ENCODE measurements at regions not wholly inside any gene's neighbourhood (a gene's known extent, or its start where the extent isn't known, plus 50 kb on each side); places are given as distances from the start of the nearest gene placed in this dataset.
A peak's percentile ranks its signal among the peaks of the same experiment; 100 is the strongest.

GRCh38 chr7:108627476-108628051 lies 57.9 kb downstream of the DNAJB9 start:
- 95% methylated on average over 5 of the region's 5 CpGs for WGBS

GRCh38 chr7:108628678-108629077 lies 59.0 kb downstream of the DNAJB9 start:
- no peaks in the 10 kb centered on the region for H3K27me3 ChIP-seq (ENCODE audit: control insufficient read depth in 2 of 2, insufficient read depth in 1 of 2, low read length in 1 of 2)
- no peak overlapping the region for H3K27ac ChIP-seq (ENCODE audit: low read depth in 1 of 2, low read length in 1 of 2)
- no peaks in the 10 kb centered on the region for H3K9me3 ChIP-seq (ENCODE audit: control insufficient read depth in 2 of 2, insufficient read depth in 1 of 2, low read length in 1 of 2)
- no peak for DNase-seq (ENCODE audit: low read depth in 6 of 9, low spot score in 9 of 9)
- no peaks in the 10 kb centered on the region for H3K4me1 ChIP-seq (ENCODE audit: control insufficient read depth in 2 of 2, insufficient read depth in 2 of 2, low read length in 2 of 2)
- H3K4me3 ChIP-seq (ENCODE audit: low read length in 2 of 2): no peak overlapping the region
- WGBS: 91% methylated on average over 3 of the region's 3 CpGs
- H3K36me3 ChIP-seq (ENCODE audit: control insufficient read depth in 2 of 2, insufficient read depth in 2 of 2, low read length in 1 of 2): no peaks in the 10 kb centered on the region

More at GRCh38 chr7:108627476-108628051, 57.9 kb downstream of the DNAJB9 start:
- Histone ChIP-seq H3K4me3 (ENCODE audit: low read length in 2 of 2) (no peak overlapping the region), H3K27ac (ENCODE audit: low read depth in 1 of 2, low read length in 1 of 2) (no peak overlapping the region), H3K9me3 (ENCODE audit: control insufficient read depth in 2 of 2, insufficient read depth in 1 of 2, low read length in 1 of 2) (no peaks in the 10 kb centered on the region), H3K4me1 (ENCODE audit: control insufficient read depth in 2 of 2, insufficient read depth in 2 of 2, low read length in 2 of 2) (no peaks in the 10 kb centered on the region), H3K27me3 (ENCODE audit: control insufficient read depth in 2 of 2, insufficient read depth in 1 of 2, low read length in 1 of 2) (no peaks in the 10 kb centered on the region), H3K36me3 (ENCODE audit: control insufficient read depth in 2 of 2, insufficient read depth in 2 of 2, low read length in 1 of 2) (no peaks in the 10 kb centered on the region)
- DNase-seq (ENCODE audit: low read depth in 6 of 9, low spot score in 9 of 9): no peak

GRCh38 chr7:108629651-108630400 lies 60.2 kb downstream of the DNAJB9 start:
- no peak overlapping the region for H3K27ac ChIP-seq (ENCODE audit: low read depth in 1 of 2, low read length in 1 of 2)
- no peaks in the 10 kb centered on the region for H3K9me3 ChIP-seq (ENCODE audit: control insufficient read depth in 2 of 2, insufficient read depth in 1 of 2, low read length in 1 of 2)
- peak in 1 of 9 donors; percentile 2 for DNase-seq (ENCODE audit: low read depth in 6 of 9, low spot score in 9 of 9)
- no peak overlapping the region for H3K4me3 ChIP-seq (ENCODE audit: low read length in 2 of 2)
- no peaks in the 10 kb centered on the region for H3K4me1 ChIP-seq (ENCODE audit: control insufficient read depth in 2 of 2, insufficient read depth in 2 of 2, low read length in 2 of 2)
- no peaks in the 10 kb centered on the region for H3K36me3 ChIP-seq (ENCODE audit: control insufficient read depth in 2 of 2, insufficient read depth in 2 of 2, low read length in 1 of 2)
- WGBS: 88% methylated on average over 2 of the region's 2 CpGs
- H3K27me3 ChIP-seq (ENCODE audit: control insufficient read depth in 2 of 2, insufficient read depth in 1 of 2, low read length in 1 of 2): no peaks in the 10 kb centered on the region

- Histone ChIP-seq H3K4me3 (ENCODE audit: low read length in 2 of 2) (no peak overlapping the region), H3K27ac (ENCODE audit: low read depth in 1 of 2, low read length in 1 of 2) (no peak overlapping the region), H3K4me1 (ENCODE audit: control insufficient read depth in 2 of 2, insufficient read depth in 2 of 2, low read length in 2 of 2) (no peaks in the 10 kb centered on the region), H3K36me3 (ENCODE audit: control insufficient read depth in 2 of 2, insufficient read depth in 2 of 2, low read length in 1 of 2) (no peaks in the 10 kb centered on the region), H3K27me3 (ENCODE audit: control insufficient read depth in 2 of 2, insufficient read depth in 1 of 2, low read length in 1 of 2) (no peaks in the 10 kb centered on the region), H3K9me3 (ENCODE audit: control insufficient read depth in 2 of 2, insufficient read depth in 1 of 2, low read length in 1 of 2) (no peaks in the 10 kb centered on the region)
- 90% methylated on average over 2 of the region's 2 CpGs for WGBS
- DNase-seq (ENCODE audit: low read depth in 6 of 9, low spot score in 9 of 9): no peak
Observed at GRCh38 chr7:108634036-108634435, 64.4 kb downstream of the DNAJB9 start.

GRCh38 chr7:108634535-108634934 lies 64.9 kb downstream of the DNAJB9 start:
- H3K27me3 ChIP-seq (ENCODE audit: control insufficient read depth in 2 of 2, insufficient read depth in 1 of 2, low read length in 1 of 2): no peaks in the 10 kb centered on the region
- no peak overlapping the region for H3K27ac ChIP-seq (ENCODE audit: low read depth in 1 of 2, low read length in 1 of 2)
- 93% methylated on average over 1 of the region's 1 CpG for WGBS
- H3K9me3 ChIP-seq (ENCODE audit: control insufficient read depth in 2 of 2, insufficient read depth in 1 of 2, low read length in 1 of 2): no peaks in the 10 kb centered on the region
- H3K36me3 ChIP-seq (ENCODE audit: control insufficient read depth in 2 of 2, insufficient read depth in 2 of 2, low read length in 1 of 2): no peaks in the 10 kb centered on the region
- DNase-seq (ENCODE audit: low read depth in 6 of 9, low spot score in 9 of 9): no peak
- no peaks in the 10 kb centered on the region for H3K4me1 ChIP-seq (ENCODE audit: control insufficient read depth in 2 of 2, insufficient read depth in 2 of 2, low read length in 2 of 2)
- H3K4me3 ChIP-seq (ENCODE audit: low read length in 2 of 2): no peak overlapping the region

- Histone ChIP-seq H3K27me3 (ENCODE audit: control insufficient read depth in 2 of 2, insufficient read depth in 1 of 2, low read length in 1 of 2) (no peaks in the 10 kb centered on the region), H3K4me3 (ENCODE audit: low read length in 2 of 2) (no peak overlapping the region), H3K27ac (ENCODE audit: low read depth in 1 of 2, low read length in 1 of 2) (no peak overlapping the region), H3K36me3 (ENCODE audit: control insufficient read depth in 2 of 2, insufficient read depth in 2 of 2, low read length in 1 of 2) (no peaks in the 10 kb centered on the region), H3K4me1 (ENCODE audit: control insufficient read depth in 2 of 2, insufficient read depth in 2 of 2, low read length in 2 of 2) (no peaks in the 10 kb centered on the region), H3K9me3 (ENCODE audit: control insufficient read depth in 2 of 2, insufficient read depth in 1 of 2, low read length in 1 of 2) (no peaks in the 10 kb centered on the region)
- 56% methylated on average over 3 of the region's 3 CpGs for WGBS
- DNase-seq (ENCODE audit: low read depth in 6 of 9, low spot score in 9 of 9): no peak
Observed at GRCh38 chr7:108637049-108637621, 67.5 kb downstream of the DNAJB9 start.

- no peak overlapping the region for H3K27ac ChIP-seq (ENCODE audit: low read depth in 1 of 2, low read length in 1 of 2)
- H3K27me3 ChIP-seq (ENCODE audit: control insufficient read depth in 2 of 2, insufficient read depth in 1 of 2, low read length in 1 of 2): no peaks in the 10 kb centered on the region
- 95% methylated on average over 1 of the region's 1 CpG for WGBS
- no peaks in the 10 kb centered on the region for H3K36me3 ChIP-seq (ENCODE audit: control insufficient read depth in 2 of 2, insufficient read depth in 2 of 2, low read length in 1 of 2)
- H3K4me3 ChIP-seq (ENCODE audit: low read length in 2 of 2): no peak overlapping the region
- H3K9me3 ChIP-seq (ENCODE audit: control insufficient read depth in 2 of 2, insufficient read depth in 1 of 2, low read length in 1 of 2): no peaks in the 10 kb centered on the region
- H3K4me1 ChIP-seq (ENCODE audit: control insufficient read depth in 2 of 2, insufficient read depth in 2 of 2, low read length in 2 of 2): no peaks in the 10 kb centered on the region
- no peak for DNase-seq (ENCODE audit: low read depth in 6 of 9, low spot score in 9 of 9)
Observed at GRCh38 chr7:108642126-108642525, 72.5 kb downstream of the DNAJB9 start.

- 86% methylated on average over 5 of the region's 5 CpGs for WGBS
- Histone ChIP-seq H3K9me3 (ENCODE audit: control insufficient read depth in 2 of 2, insufficient read depth in 1 of 2, low read length in 1 of 2) (no peaks in the 10 kb centered on the region), H3K4me3 (ENCODE audit: low read length in 2 of 2) (no peak overlapping the region), H3K27me3 (ENCODE audit: control insufficient read depth in 2 of 2, insufficient read depth in 1 of 2, low read length in 1 of 2) (no peaks in the 10 kb centered on the region), H3K4me1 (ENCODE audit: control insufficient read depth in 2 of 2, insufficient read depth in 2 of 2, low read length in 2 of 2) (no peaks in the 10 kb centered on the region), H3K27ac (ENCODE audit: low read depth in 1 of 2, low read length in 1 of 2) (no peak overlapping the region), H3K36me3 (ENCODE audit: control insufficient read depth in 2 of 2, insufficient read depth in 2 of 2, low read length in 1 of 2) (no peaks in the 10 kb centered on the region)
- DNase-seq (ENCODE audit: low read depth in 6 of 9, low spot score in 9 of 9): no peak
Observed at GRCh38 chr7:108643136-108643535, 73.5 kb downstream of the DNAJB9 start.

- no peaks in the 10 kb centered on the region for H3K9me3 ChIP-seq (ENCODE audit: control insufficient read depth in 2 of 2, insufficient read depth in 1 of 2, low read length in 1 of 2)
- H3K4me1 ChIP-seq (ENCODE audit: control insufficient read depth in 2 of 2, insufficient read depth in 2 of 2, low read length in 2 of 2): no peaks in the 10 kb centered on the region
- H3K27me3 ChIP-seq (ENCODE audit: control insufficient read depth in 2 of 2, insufficient read depth in 1 of 2, low read length in 1 of 2): no peaks in the 10 kb centered on the region
- H3K27ac ChIP-seq (ENCODE audit: low read depth in 1 of 2, low read length in 1 of 2): no peak overlapping the region
- no peaks in the 10 kb centered on the region for H3K36me3 ChIP-seq (ENCODE audit: control insufficient read depth in 2 of 2, insufficient read depth in 2 of 2, low read length in 1 of 2)
- no peak overlapping the region for H3K4me3 ChIP-seq (ENCODE audit: low read length in 2 of 2)
- 94% methylated on average over 6 of the region's 6 CpGs for WGBS
- DNase-seq (ENCODE audit: low read depth in 6 of 9, low spot score in 9 of 9): no peak
Observed at GRCh38 chr7:108648989-108649388, 79.3 kb downstream of the DNAJB9 start.
